SK-MEL-5 (cell line): ENCODE measurements at regions not wholly inside any gene's neighbourhood (a gene's known extent, or its start where the extent isn't known, plus 50 kb on each side); places are given as distances from the start of the nearest gene placed in this dataset.

Experiments
- DNase-seq: peaks from one replicate; pipeline ENCODE4 v3.0.0-alpha.2; 2016; ENCODE audit warnings: low read depth, low spot score
- in situ Hi-C: cut with HindIII; loops from 2 replicates; pipeline ENCODE4 v1.10.0; 2016; ENCODE audit warnings: low sequenced_read_pairs, high pct_unique_total_duplicates, low pct_unique_long_range_greater_than_20kb

DNA sequence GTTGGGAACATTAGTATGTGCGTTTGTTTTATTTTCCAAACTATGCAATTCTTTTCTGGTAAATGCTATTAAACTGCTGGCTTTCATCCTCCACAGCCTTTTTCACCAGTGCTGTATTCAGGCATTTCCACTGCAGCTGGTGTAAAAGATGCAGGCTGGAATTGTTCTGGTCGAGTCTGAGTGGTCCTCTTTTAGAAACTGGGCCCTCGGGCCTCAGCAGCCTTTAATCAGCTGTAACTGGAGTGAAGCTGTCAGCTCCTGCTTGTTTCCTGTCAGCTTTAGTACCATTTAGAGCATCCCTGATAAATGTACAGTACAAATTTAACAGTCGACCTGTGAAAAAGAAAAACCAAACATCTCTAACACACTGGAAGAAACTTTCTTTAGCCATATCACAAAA lies 979.6 kb downstream of the TFAP2A start:
- in situ Hi-C loops, result no loop called here
- no peak for DNase-seq

DNA sequence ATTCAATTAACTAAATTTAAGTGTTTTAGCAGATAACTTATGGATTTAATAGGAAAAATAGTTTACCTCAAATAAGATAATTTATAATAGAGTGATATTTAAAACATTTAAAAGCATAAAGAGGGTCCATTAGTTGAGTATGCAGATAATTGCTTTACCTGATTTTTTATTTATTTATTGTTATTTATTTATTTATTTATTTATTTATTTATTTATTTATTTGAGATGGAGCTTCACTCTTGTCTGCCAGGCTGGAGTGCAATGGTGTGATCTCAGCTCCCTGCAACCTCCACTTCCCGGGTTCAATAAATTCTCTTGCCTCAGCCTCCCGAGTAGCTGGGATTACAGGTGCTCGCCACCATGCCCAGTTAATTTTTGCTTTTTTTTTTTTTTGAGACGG lies 982.9 kb downstream of the TFAP2A start:
- in situ Hi-C loops, result no loop called here
- DNase-seq, result peak; percentile 23

DNA sequence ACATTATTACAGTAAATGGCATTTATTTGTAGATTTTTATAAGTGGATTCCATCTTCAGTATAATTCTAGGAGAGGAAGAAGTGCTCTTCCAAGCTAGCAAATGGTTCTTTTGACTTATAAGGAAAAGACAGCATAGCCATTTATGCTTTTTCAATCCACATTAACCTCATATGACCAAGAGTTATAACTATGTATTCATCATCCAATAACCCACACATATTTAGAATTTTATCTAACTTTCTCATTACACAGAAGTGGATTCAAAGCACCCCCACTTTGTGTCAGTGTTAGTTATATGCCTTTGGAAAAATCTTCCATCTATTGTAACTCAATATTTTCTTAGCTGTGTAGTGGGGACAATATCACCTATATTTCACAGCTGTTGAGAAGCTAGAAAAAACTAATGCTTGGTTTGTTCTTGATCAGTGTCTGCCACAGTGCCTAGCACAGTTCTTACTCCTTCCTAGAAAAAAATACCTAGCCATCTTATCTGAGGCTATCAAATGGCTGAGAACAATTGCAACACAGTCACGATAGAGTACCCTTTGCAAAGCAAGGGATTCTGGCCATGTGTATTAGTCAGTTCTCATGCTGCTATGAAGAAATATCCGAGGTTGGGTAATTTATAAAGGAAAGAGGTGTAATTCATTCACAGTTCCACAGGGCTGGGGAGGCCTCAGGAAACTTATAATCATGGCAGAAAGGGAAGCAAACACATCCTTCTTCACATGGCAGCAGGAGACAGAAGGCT lies 986.3 kb downstream of the TFAP2A start:
- in situ Hi-C loops, result no loop called here
- DNase-seq, result no peak

DNA sequence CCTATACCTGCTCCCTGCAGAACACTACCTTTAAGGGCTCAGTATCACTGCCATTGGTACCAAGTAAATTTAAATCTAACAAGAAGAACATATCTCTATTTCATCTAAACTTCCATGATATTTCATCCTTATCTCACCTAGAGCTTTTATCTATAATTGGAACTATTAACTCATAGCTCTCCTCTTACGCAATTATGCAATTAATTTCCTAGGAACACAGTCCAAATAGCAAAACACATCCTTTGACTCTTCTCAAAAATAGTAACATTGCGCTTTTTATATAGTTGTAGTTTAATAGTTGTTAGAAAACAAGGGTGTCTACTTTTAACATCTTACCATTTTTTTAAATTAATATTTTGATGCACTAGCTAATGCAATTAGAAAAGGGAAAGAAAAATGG lies 986.8 kb upstream of the SLC35B3 start:
- no peak for DNase-seq
- in situ Hi-C loops, result no loop called here

DNA sequence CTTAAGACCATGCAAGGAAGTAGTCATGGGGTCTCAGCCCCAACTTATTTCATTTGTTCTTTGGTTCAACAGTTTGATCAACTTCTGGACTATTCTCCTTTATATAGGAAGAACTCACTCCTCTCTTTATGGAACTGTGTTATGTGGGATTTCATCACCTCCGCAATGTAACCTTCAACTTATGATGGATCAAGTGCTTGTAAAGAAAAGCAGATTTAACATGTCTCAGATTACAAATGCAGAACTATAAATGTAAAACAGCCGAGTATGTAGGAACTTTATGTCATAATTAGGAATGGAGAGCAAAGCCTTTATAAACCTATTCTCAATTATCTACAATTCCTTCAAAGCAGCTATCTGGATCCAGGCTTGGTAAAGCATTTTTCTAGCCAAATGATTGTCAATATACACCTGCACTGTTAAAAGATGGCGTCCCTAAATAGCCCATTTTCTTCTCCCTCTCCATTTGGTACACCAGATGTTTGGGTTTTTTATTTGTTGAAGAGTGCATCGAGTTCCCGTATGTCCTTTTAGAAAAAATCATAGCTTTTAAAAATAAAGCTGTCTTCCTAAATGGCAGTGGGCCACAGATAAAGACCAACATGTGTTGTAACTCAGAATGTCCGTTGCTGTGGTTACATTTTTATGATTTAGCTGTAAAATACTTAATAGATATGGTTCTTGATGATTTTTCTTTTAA lies 985.1 kb upstream of the SLC35B3 start:
- in situ Hi-C loops, result no loop called here

DNA sequence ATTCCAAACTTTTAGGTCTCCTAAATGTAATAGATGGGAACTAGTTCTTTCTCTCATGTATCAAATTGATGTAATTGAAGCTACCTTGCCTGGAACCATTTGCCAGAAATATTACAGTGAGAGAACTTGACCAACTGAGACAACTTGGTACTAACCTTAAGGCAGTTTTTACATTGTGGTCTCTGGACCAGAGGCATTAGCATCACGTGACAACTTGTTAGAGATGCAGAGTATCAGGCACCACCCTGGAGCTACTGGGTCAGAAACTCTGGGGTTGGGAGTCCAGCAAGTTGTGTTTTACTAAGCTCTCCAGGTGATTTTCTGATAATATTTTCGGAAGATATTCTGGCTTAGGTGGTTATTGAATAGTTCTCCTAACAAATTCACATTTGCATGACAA lies 982.1 kb upstream of the SLC35B3 start:
- in situ Hi-C loops, result no loop called here
- no peak for DNase-seq

More for the DNA sequence above, 985.1 kb upstream of the SLC35B3 start:
- no peak for DNase-seq

DNA sequence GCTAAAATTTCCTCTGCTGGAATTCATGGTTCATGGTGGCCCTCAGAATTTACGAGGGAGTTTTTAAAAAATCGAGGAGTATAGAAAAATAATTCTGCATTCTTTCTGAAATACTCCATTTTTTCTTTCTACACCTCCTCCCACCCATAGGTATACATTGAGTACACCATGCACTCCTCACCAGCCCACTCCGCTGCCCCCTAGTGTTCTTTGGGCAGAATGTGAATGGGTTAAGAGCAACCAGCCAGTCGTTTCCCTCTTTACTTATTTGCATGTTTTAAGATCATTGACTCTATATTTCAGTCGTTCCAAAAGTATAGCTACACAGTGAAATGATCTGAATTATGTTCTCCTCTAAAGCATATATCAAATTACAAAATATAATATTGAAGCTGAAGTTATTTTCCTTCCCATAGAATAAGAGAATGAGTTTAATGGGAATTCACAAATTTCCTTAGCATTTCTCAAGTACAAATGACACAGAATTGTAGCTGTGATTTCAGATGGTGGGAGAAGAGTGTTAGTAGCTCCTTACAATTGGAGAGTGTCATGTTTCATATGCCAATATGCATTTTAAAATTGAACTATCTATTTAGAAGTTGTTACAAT lies 977.7 kb upstream of the SLC35B3 start:
- peak; percentile 87 for DNase-seq

DNA sequence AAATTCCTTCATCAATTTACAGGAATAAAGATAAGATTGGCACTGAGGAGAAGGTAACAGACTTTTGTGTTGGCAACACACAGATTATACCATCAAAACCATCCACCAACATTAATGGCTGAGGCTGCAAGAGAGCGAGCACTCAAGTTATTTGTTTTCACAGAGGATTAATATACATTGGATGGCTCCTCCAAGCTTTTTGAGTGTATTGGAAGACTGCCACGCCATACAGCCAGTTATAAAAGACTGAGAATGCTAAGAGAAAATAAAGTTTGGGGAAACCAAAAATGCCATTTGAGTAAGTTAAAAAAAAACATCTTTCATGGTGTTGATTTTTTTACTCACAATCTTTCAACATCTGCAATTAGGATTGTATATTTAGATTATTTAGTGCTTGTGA lies 973.8 kb upstream of the SLC35B3 start:
- DNase-seq, result no peak
- in situ Hi-C loops, result no loop called here

More for the DNA sequence above, 977.7 kb upstream of the SLC35B3 start:
- in situ Hi-C loops, result no loop called here

DNA sequence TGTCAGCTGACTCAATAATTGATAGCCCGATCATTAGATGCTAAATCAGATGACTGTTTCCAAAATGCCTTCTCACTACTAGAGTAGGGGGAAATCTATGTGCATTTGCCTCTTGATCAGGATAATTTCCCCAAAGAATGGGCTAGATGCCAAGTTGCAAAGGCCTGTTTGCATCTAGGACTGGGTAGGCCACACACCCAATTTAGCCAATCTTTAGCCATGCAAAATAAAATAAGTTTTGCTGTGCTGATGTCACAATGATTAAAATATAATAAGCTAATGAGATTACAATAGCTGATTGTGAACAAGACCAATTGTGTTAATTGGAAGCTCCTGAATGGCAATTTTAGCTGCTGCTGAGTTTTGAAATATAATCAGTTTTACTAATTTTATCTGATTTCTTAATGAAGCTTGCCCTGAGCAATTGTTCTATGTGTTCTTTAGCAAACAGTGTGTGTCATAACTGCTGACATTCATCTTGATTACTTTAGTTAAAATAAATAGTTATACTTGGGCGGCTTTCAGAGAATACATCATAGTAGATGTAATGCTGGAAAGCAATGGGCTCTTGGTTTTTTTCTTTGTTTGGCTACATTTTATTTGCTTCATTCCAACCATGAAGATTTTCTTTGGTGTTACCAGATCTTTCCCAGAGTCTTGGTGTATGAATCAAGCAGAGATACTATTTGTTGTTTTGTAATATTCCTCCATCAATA lies 973.2 kb upstream of the SLC35B3 start:
- in situ Hi-C loops, result no loop called here

DNA sequence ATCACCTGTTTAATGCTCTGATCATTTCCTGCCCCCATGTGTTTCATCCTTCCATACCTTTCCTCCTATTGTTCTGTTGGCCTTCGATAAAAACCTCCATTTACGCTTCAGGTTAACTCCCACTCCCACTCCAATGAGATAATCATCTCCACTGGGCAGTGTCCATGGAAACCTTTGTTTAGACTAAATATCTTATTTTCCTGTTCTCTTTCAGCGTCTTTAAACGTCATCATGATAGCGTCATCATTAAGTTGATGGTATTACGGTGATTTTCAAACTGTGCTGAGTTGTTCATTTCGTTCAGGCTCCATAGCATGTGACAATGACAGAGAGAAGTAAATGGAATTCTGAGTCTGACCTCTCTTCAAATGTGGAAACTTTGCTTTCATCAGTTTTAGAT lies 970.5 kb upstream of the SLC35B3 start:
- DNase-seq, result no peak
- in situ Hi-C loops, result no loop called here

More for the DNA sequence above, 973.2 kb upstream of the SLC35B3 start:
- DNase-seq, result no peak

DNA sequence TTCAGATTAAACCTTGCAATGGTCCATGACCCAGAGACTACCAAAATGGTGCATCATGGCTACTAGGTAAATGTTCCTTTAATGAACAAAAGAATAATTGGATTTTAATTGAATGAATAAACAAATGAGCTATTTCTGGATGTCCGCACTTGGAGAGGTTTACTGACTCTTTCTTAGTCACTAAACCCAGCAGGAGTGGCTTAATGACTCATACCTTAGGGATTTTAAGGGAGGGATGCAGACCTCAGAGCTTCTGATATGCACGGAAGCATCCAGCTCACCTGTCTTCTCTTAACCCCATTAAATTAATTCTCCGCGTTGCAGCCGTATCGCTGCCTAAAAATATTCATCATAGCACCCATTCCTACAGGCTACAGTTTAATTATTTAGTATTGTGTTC lies 970.0 kb upstream of the SLC35B3 start:
- no peak for DNase-seq
- in situ Hi-C loops, result no loop called here

DNA sequence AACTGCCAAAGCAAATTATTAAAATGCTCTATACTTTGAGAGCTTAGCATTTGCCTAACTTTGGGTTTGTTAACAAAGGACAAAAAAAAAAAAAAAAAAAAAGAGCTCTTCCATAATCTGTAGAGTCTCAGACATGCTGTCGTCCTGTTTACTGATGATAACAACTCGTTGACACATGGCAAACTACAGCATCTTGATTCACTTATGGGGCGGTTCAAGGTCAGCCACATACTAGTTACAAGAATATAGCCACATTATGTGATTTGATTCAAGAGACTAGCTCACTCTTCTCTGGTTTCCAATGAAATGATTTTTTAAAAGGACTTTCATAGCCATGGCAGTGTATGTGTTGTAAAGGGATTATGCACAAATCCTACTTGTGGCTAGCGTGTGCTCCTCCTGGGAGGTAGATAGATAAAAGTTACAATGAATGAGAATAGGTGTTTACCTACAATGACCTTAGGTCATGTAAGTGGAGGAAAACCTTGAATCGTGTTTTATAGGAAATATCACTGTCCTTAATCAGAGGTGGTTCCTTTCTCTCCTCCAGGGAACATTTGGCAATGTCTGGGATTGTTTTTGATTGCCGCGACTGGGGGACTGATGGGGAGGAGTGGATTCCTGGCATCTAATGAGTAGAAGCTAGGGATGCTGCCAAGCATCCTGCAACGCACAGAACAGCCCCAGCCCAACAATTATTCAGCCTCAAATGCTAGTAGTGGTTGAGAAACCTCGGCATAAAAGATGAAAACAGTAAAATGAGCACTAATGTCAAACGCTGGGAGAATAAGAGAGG lies 969.2 kb upstream of the SLC35B3 start:
- in situ Hi-C loops, result no loop called here
- DNase-seq, result no peak

DNA sequence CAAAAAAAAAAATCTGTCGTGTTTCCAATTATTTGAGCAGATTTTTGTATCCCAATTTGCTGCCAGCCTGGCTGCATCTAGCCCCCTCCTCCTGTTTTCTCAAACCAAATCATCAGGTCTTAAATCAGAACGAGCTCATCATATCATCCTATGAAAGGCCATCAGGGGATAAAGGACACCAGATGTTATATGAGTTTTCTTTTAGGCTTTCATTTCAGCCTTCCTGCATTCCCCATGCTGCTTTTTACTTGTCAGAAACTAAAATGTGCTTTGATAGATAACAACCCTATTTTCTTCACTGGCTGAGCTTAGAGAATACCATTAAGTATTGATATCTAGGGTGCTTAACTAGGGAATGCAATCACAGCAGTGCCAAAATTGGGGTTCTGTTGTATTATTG lies 968.4 kb upstream of the SLC35B3 start:
- DNase-seq, result no peak
- in situ Hi-C loops, result no loop called here

DNA sequence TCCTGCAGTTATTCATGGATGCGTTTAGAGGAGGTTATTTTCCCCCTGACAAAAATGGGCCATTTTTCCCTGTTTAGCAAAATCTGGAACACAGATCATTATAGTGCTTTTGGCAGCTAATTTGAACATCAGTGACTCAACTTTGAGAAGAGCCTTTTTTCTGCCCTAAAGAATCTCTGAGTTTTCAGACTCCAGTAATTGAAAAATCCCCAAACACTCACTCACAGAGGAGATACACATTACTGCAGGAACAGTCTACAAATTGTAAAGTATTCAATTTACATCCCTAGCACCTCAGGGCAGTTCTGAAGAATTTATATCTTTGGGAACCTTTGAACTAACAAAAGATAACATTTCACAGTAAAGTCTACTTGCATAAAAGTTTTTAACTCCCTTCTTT lies 966.6 kb upstream of the SLC35B3 start:
- in situ Hi-C loops, result no loop called here
- DNase-seq, result no peak

DNA sequence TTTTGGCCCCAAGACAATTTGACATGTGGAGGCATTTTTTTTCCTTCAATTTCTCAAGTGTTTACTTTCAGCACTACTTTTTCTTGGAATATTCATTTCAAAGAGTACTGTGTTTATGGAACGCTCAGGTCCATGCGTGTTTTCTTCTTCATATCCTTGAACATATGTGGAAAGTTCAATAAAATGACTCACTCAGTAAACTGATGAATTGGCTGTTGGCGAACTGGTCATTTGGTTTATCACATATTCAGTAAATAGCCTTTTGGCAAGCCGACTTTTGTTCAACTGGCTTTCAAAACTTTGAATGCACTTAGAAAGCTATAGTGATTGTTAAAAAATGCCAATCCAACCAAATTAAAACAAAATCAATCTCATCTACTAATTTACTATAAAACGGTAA lies 964.6 kb upstream of the SLC35B3 start:
- in situ Hi-C loops, result no loop called here
- DNase-seq, result no peak

DNA sequence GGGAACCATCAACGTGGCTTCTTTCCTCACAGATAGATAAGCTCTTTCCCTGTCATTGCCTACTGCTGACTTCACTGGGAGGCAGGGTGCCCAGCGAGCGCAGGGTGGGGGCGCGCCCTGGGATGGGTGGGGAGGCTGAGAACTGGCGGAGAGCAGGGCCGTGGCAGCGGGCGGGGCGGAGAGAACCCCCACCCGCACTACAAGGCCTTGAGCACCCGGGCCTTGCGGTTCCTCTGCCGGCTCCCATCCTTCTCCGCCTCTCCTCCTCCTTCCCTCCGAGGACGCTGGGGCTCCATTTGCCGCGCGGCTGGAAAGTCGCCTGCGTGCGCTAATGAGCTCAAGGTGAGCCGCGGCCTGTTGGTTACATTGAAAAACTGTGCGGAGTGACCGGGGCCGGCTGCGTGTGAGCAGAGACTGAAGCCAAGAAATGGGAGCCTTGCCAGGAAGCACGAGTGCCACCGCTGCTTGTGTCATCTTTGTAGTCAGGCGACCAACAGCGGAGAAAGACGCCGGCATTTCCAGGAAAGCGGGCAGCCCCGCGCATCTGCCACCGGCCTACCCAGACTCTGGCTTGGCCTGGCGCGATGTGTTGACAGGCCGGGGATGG lies 963.5 kb upstream of the SLC35B3 start:
- DNase-seq, result no peak
- in situ Hi-C loops, result no loop called here

DNA sequence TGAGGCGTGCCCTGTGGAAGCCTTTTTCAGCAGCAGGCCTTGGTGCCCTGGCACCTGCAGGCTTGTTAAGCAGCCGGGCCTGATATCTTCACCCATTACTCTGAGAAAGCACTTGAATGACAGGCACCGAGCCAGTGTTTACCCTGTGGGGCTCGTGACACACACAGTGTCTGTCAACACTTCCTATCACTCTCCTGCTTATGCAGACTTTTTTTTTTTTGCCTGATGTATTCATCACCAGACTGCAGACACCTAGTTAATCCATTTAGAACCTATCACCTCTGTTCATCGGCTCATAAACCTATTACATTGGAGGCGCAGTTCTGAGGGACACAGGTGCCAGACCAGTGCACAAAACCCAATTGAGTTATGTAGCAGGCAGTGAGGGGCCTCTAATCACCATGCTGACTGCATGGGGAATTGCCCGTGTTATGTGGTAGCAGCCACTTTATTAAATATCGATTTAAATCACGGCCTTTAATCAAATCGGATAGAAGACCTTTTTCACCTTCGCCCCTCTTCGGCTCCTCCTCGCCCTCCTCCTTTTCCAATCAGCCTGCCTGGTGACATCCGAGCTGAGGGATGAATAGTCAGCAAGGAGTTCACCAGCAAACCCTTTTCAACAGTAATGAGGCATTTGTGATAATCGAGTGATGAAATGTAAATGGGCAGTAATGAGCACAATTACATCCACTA lies 962.9 kb upstream of the SLC35B3 start:
- in situ Hi-C loops, result no loop called here
- DNase-seq, result no peak
